ENCODE measurements at regions not wholly inside any gene's neighbourhood (a gene's known extent, or its start where the extent isn't known, plus 50 kb on each side); places are given as distances from the start of the nearest gene placed in this dataset.

DNA sequence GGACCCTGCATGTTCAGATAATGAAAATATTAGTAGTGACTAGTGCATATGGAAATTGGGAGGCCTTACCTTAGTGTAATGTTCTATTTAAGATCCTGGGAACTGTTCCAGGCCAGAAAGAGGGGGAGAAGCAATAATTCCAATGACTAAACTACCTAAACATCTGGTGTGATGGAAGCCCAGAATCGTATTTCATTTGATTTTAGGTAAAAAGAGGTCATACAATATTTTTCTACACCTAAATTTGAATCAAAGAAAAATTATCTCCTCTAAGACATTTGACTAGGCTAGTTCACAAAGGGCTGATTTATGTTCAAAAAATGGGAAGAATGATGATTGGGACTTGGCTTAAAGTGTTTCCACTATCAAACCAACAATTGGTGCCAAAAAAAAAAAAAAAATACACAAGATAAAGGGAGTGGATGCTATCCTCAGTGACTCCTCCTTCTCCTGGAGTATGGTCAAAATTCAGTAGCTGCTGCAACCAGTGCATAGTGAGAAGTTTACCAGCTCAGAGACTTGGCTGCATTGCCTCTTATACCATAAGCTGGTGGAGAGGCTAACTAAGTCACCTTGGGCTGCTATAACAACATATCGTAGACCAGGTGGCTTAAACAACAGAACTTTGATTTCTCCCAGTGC lies 1038.3 kb upstream of the ACVR2A start:
- intact Hi-C loops (cut with micrococcal nuclease) = no loop called here
- POLR2A ChIA-PET = interaction anchor here (1.0 kb wide), 1 partner anchor 10 kb away, joined by 5 read pairs; no protein-coding TSS in a partner anchor
- H4K20me1 ChIP-seq (ENCODE audit: insufficient read depth) = no peaks in the 10 kb centered on the region
- no peaks in the 10 kb centered on the region for H3K9me2 ChIP-seq (ENCODE audit: insufficient read depth)
- H3K27ac ChIP-seq (ENCODE audit: low read depth, low read length) = no peak overlapping the region
- TF ChIP-seq, protein P1, sequence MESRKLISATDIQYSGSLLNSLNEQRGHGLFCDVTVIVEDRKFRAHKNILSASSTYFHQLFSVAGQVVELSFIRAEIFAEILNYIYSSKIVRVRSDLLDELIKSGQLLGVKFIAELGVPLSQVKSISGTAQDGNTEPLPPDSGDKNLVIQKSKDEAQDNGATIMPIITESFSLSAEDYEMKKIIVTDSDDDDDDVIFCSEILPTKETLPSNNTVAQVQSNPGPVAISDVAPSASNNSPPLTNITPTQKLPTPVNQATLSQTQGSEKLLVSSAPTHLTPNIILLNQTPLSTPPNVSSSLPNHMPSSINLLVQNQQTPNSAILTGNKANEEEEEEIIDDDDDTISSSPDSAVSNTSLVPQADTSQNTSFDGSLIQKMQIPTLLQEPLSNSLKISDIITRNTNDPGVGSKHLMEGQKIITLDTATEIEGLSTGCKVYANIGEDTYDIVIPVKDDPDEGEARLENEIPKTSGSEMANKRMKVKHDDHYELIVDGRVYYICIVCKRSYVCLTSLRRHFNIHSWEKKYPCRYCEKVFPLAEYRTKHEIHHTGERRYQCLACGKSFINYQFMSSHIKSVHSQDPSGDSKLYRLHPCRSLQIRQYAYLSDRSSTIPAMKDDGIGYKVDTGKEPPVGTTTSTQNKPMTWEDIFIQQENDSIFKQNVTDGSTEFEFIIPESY (IDR thresholded peaks at IDR 0.05; ENCODE audit: extremely low read depth, insufficient replicate concordance, low read length) = no peak
- no peak for TF ChIP-seq POLR2A (IDR thresholded peaks at IDR 0.05; ENCODE audit: borderline replicate concordance, extremely low read depth, insufficient read depth, insufficient read length)
- TF ChIP-seq, protein P2, sequence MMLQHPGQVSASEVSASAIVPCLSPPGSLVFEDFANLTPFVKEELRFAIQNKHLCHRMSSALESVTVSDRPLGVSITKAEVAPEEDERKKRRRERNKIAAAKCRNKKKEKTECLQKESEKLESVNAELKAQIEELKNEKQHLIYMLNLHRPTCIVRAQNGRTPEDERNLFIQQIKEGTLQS (IDR thresholded peaks at IDR 0.05) = no peak
- no peak for TF ChIP-seq ELF1 (IDR thresholded peaks at IDR 0.05; ENCODE audit: borderline replicate concordance, low read depth)
- TF ChIP-seq FOSL1 (IDR thresholded peaks at IDR 0.05; ENCODE audit: low read depth) = no peak
- TF ChIP-seq SRF (IDR thresholded peaks at IDR 0.05; ENCODE audit: low read depth) = no peak
- no peak for TF ChIP-seq CEBPB (IDR thresholded peaks at IDR 0.05; ENCODE audit: low read depth)
- no peak for TF ChIP-seq POLR2AphosphoS5 (IDR thresholded peaks at IDR 0.05; ENCODE audit: low read depth, low read length)
- TF ChIP-seq ZFX (IDR thresholded peaks at IDR 0.05) = no peak
- TF ChIP-seq YY1 (IDR thresholded peaks at IDR 0.05; ENCODE audit: extremely low read depth, insufficient replicate concordance, low read depth, low read length) = no peak
- TF ChIP-seq MAX (IDR thresholded peaks at IDR 0.05) = no peak
- TF ChIP-seq, protein P3, sequence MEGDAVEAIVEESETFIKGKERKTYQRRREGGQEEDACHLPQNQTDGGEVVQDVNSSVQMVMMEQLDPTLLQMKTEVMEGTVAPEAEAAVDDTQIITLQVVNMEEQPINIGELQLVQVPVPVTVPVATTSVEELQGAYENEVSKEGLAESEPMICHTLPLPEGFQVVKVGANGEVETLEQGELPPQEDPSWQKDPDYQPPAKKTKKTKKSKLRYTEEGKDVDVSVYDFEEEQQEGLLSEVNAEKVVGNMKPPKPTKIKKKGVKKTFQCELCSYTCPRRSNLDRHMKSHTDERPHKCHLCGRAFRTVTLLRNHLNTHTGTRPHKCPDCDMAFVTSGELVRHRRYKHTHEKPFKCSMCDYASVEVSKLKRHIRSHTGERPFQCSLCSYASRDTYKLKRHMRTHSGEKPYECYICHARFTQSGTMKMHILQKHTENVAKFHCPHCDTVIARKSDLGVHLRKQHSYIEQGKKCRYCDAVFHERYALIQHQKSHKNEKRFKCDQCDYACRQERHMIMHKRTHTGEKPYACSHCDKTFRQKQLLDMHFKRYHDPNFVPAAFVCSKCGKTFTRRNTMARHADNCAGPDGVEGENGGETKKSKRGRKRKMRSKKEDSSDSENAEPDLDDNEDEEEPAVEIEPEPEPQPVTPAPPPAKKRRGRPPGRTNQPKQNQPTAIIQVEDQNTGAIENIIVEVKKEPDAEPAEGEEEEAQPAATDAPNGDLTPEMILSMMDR (IDR thresholded peaks at IDR 0.05 in 2 of 3, conservative IDR thresholded peaks at IDR 0.05 in 1 of 3; ENCODE audit: borderline replicate concordance in 1 of 3, insufficient read depth in 1 of 3, low read depth in 2 of 3, low read length in 2 of 3) = no peak
- no peak for TF ChIP-seq REST (IDR thresholded peaks at IDR 0.05; ENCODE audit: low read depth)
- no peak for TF ChIP-seq TCF7L2 (IDR thresholded peaks at IDR 0.05; ENCODE audit: borderline replicate concordance, extremely low read depth, insufficient read depth, insufficient read length)
- TF ChIP-seq EZH2 (IDR thresholded peaks at IDR 0.05) = no peak
- RAD21 ChIA-PET (ENCODE audit: low non-redundant PET in 1 of 2, low total read pairs in 2 of 2, uncharacterized antibody in 2 of 2, unreplicated experiment in 2 of 2) = no interaction called here
- H3K36me3 ChIP-seq (ENCODE audit: control insufficient read depth in 1 of 2, insufficient read depth in 2 of 2, low read length in 2 of 2) = no peaks in the 10 kb centered on the region
- DNase-seq (ENCODE audit: low read depth, low spot score) = no peak
- H3K4me2 ChIP-seq (ENCODE audit: low read length) = no peak overlapping the region
- CTCF ChIA-PET = no interaction called here
- H3K79me2 ChIP-seq (ENCODE audit: insufficient read depth, low read length) = no peaks in the 10 kb centered on the region
- no peak overlapping the region for H2AFZ ChIP-seq (ENCODE audit: low read depth, low read length, poor library complexity, severe bottlenecking)
- H3K9ac ChIP-seq (ENCODE audit: low read length) = no peak overlapping the region
- no peaks in the 10 kb centered on the region for H3K27me3 ChIP-seq (ENCODE audit: insufficient read depth, low read length)
- no peak overlapping the region for H3K4me3 ChIP-seq (replicated peaks in 1 of 2; ENCODE audit: low read depth in 1 of 2, low read length in 2 of 2)
- no TSS peak for BruUV-seq (replicated peaks)
- H3K4me1 ChIP-seq (ENCODE audit: control insufficient read depth in 1 of 2, insufficient read depth in 2 of 2, low read length in 2 of 2) = peaks cover 0 to 4% of the 10 kb centered on the region in 2 experiments; a peak in 1 of 4 replicates
- ATAC-seq = no peak
- no peaks in the 10 kb centered on the region for H3K9me3 ChIP-seq (ENCODE audit: control insufficient read depth in 1 of 2, insufficient read depth in 1 of 2, low read depth in 1 of 2, low read length in 2 of 2)
